CD4-positive, alpha-beta T cell treated with Interleukin-17A for 1 hour (primary cell): ENCODE measurements at regions not wholly inside any gene's neighbourhood (a gene's known extent, or its start where the extent isn't known, plus 50 kb on each side); places are given as distances from the start of the nearest gene placed in this dataset.

Experiments
- DNase-seq: peaks from one replicate; pipeline ENCODE4 v3.0.0-alpha.2; 2020

DNA sequence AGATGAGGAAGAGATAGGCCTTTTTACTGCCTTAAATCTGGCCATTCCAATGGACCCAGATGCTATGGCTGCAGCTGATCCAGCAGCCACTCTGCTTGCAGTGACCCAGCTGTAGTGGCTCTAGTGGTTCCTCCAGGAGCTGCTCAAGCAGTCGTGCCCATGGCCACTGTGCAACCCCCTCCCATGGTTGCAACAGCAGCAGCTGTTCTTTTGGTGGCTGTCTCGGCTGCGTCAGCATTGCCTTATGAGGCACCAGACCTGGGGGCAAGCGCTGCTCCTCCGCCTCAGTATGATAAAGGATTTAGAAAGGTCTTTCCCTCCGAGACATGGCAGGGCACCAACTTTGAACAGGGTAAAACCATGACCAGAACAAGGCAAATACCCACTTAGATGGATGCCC is 384.9 kb upstream of the DCC start:
- DNase-seq, result no peak

DNA sequence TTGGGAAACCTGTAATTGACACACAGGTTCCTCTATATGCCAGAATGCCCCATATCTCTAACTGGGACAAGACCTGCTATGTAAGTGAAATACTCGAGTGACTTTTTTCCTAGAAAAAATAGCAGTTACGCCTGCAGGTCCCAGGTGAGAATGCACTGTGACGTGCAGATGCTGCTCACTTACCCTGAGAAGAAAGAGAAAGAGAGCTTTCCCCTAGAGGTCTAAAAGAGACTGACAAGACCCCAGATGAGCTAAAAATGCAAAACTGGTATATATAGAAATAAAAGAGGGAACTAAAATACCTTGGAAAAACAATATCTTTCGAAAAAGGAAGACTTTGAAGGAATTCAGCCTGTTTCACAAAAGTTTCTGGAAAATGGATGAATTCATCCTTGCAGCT is 383.0 kb upstream of the DCC start:
- DNase-seq, result no peak

DNA sequence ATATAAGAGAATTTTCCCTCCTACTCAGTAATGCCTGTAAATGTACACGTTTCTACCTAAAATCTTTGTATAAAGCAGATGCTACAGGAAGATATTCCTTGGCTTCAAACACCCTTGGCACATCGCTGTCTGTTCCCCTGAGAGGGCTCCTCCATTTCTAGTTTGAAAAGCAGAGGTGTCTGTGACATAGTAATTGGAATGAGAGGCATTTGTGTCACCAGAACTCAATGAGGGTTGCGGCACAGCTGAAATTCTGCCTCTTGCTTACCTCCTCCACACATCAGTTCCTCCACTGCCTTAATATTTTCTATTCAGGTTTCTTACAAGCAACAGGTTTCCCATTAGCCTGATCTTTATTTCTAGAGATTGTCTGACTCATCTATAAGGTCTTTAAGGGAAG is 359.9 kb upstream of the DCC start:
- DNase-seq, result no peak

DNA sequence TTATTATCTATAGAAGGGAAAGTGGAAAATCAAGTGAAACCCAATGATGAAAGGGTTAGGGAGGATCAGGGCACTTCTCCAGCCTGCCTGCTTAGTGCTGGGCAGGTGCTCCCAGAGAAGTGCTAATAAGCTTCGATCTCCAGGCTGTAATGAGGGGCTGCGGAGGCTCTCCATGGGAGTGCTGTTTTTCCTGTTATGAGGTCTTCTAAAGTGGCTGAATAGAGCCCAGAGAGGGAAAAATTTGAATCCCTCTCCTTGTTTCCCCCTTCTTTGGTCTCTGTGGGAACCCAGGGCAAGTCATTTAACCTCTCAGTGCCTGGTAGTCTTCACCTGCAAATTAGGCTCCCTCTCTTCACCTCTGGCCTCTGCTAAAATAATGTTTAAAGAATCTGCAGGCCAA is 351.7 kb upstream of the DCC start:
- no peak for DNase-seq

DNA sequence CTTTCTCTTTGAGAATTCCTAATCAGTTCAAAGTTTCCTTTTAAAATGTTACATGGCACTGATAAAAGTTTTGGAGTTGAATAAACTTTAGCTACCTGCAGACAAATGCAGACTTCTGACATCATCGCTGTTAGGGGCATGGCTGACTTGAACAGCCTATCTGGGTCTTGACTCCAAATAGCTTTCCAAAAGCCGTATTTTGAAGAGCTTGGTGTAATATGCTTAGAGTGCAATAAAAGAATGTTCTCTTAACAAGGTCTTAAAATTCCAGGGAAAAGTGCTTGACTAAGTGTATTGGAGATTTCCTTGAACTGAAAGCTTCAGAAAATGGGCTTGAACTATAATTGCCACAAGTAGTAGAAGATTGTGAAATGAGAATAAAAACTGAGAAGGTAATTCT is 342.9 kb upstream of the DCC start:
- no peak for DNase-seq

DNA sequence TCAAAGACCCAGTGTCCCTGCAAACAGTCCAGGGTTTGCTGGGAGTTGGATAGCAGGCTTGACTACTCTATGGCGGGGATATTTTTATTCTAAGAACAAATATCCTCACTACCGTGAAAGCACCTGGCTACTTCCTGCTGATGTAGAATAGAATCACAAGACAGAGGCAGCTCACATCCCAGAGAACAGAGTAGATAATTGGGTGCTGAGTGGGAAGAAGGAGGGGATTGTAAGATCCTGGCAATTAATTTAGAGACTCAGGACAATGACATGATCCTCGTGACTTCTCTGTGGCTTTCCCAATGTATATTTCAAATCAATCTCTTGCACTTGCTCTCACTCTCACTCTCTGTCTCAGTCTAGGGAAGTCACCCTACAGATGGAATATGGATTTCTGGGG is 341.9 kb upstream of the DCC start:
- no peak for DNase-seq

DNA sequence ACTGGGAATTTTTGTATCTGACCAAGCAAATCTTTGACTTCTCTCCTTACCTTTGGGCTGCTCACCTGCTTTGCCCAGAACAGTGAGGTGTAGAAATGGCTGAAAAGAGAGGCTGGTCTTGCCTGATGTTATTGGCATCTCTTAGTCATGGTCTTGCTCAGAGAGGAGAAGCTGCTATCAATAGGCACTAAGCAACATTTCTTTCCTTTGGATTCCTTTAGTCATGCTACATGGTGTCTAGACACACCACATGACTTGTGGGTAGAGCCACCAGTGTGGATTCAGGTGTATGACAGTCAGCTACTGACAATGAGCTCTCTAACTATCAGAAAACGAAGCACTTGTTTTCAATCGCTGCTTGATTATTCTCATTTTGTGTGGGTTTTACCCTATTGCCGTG is 341.3 kb upstream of the DCC start:
- no peak for DNase-seq

DNA sequence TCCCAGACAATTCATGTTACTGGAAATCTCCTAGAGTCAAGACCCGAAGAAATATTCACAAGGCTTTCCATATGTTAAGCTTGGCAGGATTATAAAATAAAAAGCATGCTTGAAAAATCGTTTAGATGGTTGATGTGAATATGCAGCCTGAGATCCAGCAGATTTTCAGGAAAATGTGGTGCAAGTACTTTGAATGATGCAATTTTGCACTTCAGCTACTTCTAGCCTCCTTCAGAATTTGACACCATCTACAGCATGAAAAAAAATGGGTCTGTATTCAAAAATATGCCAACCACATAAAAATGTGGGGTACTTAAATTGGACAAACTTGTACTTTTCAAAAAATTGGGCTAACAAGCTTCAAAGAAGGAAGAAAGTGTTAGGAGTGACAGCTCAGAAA is 340.6 kb upstream of the DCC start:
- DNase-seq, result no peak

DNA sequence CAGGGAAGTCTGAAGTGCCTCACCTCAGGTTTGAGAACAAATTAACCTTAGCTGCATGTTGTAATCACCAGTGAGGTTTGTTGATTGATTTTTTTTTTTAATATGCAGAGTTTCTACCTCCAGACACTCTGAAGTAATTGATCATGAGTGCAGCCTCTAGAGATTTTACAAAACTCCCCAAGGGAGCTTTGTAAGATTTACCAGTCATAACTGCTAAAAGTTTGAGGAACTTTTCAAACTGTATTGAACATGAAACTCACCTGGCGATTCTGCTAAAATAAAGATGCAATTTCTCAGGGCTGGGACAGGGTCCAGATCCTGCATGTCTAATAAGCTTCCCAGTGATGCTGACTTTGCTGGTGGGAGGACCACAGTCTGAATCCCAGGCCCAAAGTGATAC is 339.6 kb upstream of the DCC start:
- no peak for DNase-seq

DNA sequence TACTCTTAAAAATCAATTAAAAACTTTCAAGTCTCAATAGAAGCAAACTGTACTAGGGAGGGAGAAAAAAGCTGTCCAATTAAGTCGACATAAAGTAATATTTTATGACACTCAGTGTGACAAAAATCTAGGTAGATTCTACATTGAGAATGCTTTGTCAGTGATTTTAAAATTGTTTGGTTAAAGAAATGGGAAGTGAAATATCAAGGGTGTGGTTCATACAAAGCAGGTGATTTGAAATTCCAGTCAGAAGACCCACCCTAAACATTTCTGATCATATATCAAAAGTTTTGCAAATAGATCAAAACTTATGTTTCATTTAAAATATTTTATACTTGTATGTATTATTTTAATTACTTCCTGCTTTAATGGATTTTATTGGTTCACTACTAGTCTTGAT is 338.9 kb upstream of the DCC start:
- no peak for DNase-seq

DNA sequence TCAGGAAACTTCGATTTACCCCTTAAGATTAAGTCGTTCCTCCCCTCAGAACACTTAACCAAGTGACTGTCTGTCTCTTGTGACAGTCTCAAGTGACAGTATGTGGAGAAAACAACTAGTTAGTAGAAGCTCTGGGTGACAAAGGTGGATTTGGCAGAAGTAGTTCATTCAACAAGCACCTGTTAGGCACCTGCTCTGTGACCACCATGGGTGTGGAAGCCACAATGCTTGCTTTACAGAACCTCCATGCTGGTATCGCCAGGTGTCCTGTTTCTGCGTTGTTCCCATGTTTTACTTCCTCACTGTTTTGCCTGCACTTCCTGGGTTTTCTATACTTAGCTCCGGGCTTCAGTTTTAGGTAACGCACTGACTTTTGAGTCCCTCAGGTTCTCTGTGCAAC is 337.4 kb upstream of the DCC start:
- no peak for DNase-seq

DNA sequence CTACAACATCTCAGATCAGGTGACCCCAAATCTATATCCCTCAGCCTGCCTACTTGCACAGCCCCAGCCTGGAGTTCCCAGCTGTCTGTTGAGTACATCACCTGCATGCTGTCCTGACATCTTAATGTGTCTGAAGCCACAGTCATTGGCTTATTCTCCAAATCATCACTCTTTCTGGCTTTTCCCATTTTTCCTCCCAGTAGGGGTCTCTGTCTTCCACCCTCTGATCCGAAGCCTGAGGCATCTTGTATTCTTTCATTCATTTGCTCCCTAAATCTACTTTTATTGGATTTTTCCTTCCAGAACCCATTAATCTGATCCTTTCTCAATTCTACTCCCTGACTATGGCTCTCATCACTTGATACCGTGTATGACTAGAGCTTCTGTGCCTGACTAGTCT is 332.9 kb upstream of the DCC start:
- DNase-seq, result no peak

DNA sequence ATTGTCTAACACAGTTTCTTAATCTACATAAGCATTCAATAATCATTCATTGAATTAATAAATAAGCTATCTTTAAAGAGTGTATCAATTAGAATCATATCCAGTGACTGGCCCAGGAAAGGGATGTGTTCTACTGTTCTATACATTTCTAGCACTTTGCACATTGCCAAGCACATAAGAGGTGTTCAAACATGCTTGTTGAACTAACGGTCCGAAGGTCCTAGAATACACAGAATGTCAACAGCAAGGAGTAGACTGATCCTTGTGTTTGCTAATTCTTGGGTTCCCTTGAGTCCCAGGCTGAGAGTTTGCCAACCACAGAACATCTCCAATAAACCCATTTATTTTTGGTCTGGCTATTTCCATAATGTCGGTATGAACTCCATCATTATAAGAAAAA is 331.7 kb upstream of the DCC start:
- no peak for DNase-seq

DNA sequence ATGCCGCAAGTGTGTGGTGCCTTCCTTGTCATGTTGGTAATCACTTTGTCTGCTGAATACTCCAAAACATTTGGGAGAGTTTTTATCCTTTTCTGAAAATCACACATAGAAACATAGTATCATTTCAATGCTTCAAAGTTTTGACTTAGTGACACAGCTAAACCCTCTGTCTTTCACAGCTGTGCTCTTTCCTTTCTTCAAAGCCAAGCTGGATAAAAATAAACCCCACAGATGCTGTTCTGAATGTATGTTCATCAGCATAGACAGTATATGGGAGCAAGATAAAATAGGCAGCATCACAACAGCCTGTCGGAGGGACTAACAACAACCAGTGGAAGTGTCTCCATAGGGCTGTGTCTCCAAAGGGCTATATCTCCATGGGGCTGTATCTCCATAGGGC is 331.3 kb upstream of the DCC start:
- no peak for DNase-seq

DNA sequence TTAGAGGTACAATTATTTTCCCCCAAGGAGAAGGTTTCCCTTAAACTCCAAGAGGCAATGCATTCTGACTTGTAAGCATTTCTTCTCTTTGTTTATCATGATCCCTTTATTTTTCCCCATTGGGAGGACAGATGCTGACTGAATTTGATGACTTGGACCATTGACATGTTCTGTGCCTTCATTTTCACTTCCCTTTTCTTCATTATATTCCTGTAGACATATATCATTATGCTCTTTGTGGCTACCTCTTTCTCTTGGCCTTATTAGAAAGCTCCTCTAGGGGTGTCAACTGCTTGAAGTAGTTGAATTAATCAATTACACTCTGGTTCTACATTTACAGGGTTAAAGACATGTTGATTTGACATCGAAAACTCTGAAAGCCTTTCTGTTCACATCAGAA is 330.0 kb upstream of the DCC start:
- DNase-seq, result no peak

DNA sequence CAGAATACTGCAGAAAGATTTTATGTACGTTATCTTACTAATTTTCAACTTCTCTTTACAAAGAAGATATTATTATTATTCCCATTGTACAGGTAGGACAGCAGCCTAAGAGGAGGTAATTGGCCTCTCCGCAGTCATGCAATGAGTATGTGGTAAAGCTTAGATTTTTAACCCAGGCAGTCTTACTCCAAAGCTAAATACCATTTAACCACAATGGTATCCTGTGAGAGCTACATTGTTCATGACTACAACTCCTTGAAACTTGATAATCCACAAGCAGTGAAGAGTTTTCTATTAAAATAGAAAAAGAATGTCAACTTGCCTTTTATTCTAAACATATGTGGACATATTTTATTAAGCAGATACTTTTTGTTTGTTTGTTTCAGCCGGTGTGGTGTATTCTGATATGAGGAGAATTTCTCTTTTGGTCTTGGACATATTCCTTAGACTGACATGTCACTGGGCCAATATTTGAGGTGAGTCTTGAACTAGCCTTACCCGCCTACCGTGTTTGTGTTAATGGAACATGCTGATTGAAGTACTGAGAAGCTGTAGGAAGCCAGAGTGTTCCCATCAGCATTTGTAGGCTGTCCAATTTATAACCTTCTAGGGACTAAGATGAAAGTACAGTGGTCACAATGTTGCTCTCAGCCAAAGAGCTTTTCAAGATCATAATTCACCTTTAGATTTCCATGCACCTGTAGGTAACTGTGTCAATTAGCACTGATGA is 293.9 kb upstream of the DCC start:
- no peak for DNase-seq

DNA sequence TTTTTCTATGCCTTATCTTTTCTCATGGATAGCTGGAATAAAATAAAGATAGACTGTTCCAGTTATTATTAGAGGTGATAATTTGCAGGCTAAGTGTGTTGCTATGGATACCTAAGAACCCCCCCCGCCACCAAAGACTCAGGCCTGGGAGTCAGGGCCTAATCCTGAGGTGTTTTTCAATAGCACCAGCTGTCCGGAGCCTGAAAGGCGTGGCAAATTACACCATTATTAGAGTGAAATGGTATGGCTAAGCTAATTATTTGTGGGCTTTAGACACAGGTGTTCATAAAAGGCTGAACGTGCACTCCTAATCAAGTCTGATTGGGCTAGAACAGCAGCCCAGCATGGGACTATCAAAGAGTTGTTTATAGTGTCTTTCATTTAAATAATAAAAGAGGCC is 293.2 kb upstream of the DCC start:
- no peak for DNase-seq

DNA sequence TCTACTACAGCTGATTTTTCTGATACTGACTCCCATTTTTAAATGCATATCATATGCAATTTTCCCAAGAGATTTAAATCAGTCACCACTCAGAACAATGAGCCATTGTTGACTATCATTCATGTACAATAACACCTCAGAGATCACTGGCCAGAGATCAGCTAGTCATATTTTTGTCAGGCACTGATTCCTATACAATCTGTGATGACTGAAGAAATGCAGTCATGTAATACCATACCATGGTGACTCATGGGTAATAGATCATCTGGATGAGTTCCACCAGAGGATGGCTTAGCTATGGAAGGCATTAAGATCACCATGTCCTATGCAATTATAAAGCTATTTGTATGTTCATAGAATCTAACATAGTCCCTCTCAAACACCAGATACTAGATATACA is 285.7 kb upstream of the DCC start:
- DNase-seq, result no peak

DNA sequence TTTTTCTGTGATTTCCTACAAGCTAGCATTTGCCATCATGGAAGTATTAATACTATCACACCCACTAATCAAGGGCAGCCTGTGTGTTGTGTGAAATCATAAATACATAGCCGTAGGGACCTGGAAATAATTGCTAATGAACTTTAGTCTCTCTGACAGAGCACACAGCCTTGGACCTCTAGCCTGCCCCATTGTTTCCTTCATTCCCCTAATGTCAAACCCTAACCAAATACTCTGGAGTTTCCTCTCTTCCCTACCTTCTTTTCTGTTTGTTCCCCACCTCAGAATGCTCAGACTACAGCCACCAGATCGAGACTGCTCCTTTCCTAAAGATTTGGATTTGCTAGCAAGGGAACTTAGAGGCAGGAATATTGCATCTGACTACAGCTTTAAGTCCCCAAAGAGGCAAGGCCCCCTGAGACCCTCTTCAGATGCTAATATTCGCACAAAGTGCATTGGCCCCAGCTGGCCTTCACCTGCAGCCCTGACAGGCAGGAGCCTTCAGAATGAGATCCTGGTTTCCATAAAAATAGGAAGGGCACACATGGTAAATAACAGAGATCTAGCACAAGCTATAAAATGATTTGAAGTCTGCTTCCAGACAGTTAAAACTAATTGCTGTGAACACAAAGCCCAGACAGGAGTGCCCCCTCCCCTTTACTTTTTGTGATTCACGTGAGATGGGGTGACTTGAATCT is 279.2 kb upstream of the DCC start:
- DNase-seq, result no peak

DNA sequence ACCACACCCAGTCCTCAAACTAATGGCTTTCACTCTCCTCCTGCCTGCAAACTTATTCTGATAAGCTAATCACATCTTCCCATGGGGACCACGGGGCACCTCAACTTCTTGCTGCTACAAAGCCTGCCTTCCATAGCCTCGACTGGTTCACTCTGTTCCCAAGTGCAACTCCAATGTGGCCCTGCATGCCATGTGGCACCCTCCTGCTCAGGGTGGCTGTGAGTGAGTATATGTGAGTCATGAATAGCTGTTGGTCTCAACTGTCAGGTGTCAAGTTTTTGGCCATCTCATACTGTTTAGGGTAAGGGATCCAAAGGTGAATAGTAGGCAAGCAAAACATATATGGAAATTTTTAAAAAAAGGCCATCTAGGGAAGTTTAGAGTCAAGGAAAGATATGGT is 276.1 kb upstream of the DCC start:
- DNase-seq, result no peak

DNA sequence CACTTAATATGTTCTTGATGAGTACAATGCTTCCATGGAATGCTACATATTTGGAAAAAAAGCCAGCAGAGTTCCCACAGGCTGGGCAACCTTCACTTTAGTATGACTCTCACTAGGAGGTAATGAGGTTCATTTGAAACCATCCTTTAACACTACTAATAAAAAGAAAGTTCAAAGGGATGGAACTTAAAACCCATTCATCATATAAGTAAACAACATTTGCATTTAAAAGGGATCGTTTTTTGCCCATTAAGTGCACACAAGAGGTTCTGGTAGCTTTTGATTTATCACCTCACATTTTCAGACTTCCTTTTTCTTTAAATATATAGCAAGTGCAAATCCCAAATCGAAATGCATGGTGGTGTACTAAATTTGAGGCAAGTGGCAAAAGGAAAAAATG is 270.8 kb upstream of the DCC start:
- DNase-seq, result no peak

DNA sequence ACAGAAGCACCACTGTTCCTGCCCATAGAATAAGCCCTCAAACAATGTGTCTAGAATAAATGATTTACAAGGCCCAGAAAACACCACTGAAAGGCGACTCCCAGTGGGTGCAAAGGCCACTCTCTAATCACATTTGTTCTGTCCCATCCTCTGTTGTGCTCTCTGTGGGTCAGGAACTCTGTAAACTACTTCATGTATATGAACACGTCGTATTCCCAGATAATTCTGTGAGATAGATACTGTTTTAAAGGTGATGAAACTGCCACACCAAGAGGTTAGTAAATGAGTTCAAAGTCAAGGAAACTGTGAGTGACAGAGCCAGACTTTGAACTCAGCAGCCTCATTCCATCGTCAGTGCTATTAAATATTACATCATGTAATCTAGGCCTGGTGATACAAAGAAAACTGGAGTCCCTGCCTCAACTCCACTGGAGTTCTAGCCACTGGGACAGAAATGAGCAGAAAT is 269.7 kb upstream of the DCC start:
- no peak for DNase-seq

DNA sequence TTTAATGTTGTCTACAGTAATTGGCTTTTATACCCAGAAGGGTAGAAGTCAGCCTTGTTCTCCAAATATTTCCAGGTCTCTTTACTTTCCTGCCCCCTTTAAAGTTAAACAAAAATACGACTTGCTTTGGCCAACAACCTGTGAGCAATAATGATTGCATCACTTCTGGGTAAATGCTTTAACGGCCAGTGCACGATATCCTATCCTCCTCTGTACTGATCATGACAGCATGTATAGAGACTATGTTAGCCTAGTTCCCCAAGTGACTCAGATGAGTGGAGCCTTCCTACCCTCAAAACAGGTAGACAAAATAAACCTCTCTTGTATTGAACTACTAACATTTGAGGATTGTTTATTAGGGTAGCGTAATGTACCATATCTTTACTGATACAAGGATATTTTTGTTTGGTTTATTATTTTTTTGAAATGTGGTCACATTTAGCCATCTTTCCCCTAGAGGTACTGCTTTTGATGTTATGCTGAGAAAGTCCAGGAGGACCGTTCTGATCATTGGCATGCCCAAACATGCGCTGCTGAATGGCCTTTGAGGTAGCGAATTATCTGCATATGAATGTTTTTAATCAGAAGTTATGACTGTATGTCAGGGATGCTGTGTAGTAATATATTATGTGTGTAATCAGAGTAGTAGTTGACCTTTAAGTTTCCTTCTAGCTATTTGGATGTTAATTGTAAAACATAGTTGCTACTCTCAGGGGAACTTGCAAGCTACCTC is 262.6 kb upstream of the DCC start:
- no peak for DNase-seq

DNA sequence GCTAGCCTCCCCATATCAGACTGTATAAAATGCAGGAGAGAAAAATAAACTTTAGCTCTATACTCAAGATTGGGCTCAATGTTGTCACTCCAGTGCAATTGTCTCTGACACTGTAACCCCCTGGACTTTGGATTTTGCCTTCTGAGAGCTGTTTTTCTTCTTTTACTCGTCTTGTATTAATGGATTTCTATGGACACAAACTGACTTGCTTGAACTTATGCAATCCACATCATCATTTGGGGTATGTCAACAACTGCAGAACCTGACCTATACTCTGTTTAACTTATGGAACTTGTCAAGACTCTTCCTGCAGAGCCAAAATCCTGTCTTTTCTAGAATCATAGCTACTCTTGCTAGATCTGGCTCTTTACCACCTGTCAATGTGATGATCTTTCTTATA is 257.8 kb upstream of the DCC start:
- DNase-seq, result no peak
